HG03342 (cell line): ENCODE measurements at regions not wholly inside any gene's neighbourhood (a gene's known extent, or its start where the extent isn't known, plus 50 kb on each side); places are given as distances from the start of the nearest gene placed in this dataset.
"Not testable (repeated sequence)": the region's sequence is repeated elsewhere in the genome, so short reads cannot be mapped to it uniquely, and the experiment has no call there.

Source experiments
- ATAC-seq: cut with Tn5 transposase; IDR thresholded peaks from one replicate; pipeline ENCODE4 v1.9.1; 2021; ENCODE audit warnings: mild to moderate bottlenecking, moderate library complexity; ENCODE audit not compliant: unreplicated experiment

- no peak for ATAC-seq
Observed at GRCh38 chr11:103798446-103798845, 238.0 kb upstream of the DDI1 start.

GRCh38 chr11:103800406-103801114 is 235.9 kb upstream of the DDI1 start:
- ATAC-seq, result no peak

GRCh38 chr11:103803062-103803461 is 233.4 kb upstream of the DDI1 start:
- peak; percentile 46 for ATAC-seq

- ATAC-seq, result no peak
Observed at GRCh38 chr11:103805688-103806009, 230.8 kb upstream of the DDI1 start.

- no peak for ATAC-seq
Observed at GRCh38 chr11:103806130-103806895, 230.1 kb upstream of the DDI1 start.

GRCh38 chr11:103807806-103808205 is 228.6 kb upstream of the DDI1 start:
- ATAC-seq, result no peak

- no peak for ATAC-seq
Observed at GRCh38 chr11:103808252-103808651, 228.2 kb upstream of the DDI1 start.

- no peak for ATAC-seq
Observed at GRCh38 chr11:103811870-103812455, 224.5 kb upstream of the DDI1 start.

- no peak for ATAC-seq
Observed at GRCh38 chr11:103812680-103813079, 223.8 kb upstream of the DDI1 start.

- ATAC-seq, result not testable (repeated sequence)
Observed at GRCh38 chr11:103820345-103820744, 216.1 kb upstream of the DDI1 start.

- ATAC-seq, result no peak
Observed at GRCh38 chr11:103824116-103824515, 212.3 kb upstream of the DDI1 start.

- ATAC-seq, result no peak
Observed at GRCh38 chr11:103825469-103825868, 211.0 kb upstream of the DDI1 start.

GRCh38 chr11:103826856-103827255 is 209.6 kb upstream of the DDI1 start:
- ATAC-seq, result no peak

- no peak for ATAC-seq
Observed at GRCh38 chr11:103829596-103829995, 206.8 kb upstream of the DDI1 start.

- no peak for ATAC-seq
Observed at GRCh38 chr11:103830205-103830604, 206.2 kb upstream of the DDI1 start.

GRCh38 chr11:103832762-103833161 is 203.7 kb upstream of the DDI1 start:
- no peak for ATAC-seq

GRCh38 chr11:103842191-103842590 is 194.2 kb upstream of the DDI1 start:
- no peak for ATAC-seq

- ATAC-seq, result no peak
Observed at GRCh38 chr11:103842795-103843194, 193.6 kb upstream of the DDI1 start.

- ATAC-seq, result peak; percentile 98
Observed at GRCh38 chr11:103844327-103845215, 191.9 kb upstream of the DDI1 start.

GRCh38 chr11:103845331-103845730 is 191.1 kb upstream of the DDI1 start:
- ATAC-seq, result no peak

GRCh38 chr11:103848686-103849085 is 187.8 kb upstream of the DDI1 start:
- no peak for ATAC-seq
